Thyroid gland (tissue), 4 donors: ENCODE measurements at regions not wholly inside any gene's neighbourhood (a gene's known extent, or its start where the extent isn't known, plus 50 kb on each side); places are given as distances from the start of the nearest gene placed in this dataset.

Experiments
- DNase-seq, 2 donors: peaks; one replicate each; pipeline ENCODE4 v3.0.0-alpha.2; 2019
- H3K27ac ChIP-seq, 3 donors: fragments of 200-600 bp; sonication (generic); 1 replicate in 2 of 3; 2 replicates in 1 of 3; pipeline ENCODE4 v1.5.1; 2016 to 2019; ENCODE audit warnings: mild to moderate bottlenecking in 1 of 3, moderate library complexity in 1 of 3
- H3K27me3 ChIP-seq: fragments of 200-600 bp; sonication (generic); one replicate; pipeline ENCODE4 v1.5.1; 2019
- H3K36me3 ChIP-seq, 2 donors: fragments of 200-600 bp; sonication (generic); one replicate each; pipeline ENCODE4 v1.5.1; 2016 to 2019
- H3K4me1 ChIP-seq, 2 donors: fragments of 200-600 bp; sonication (generic); one replicate each; pipeline ENCODE4 v1.5.1; 2017 to 2019
- H3K4me3 ChIP-seq, 3 donors: fragments of 200-600 bp; sonication (generic); replicated peaks in 1 of 3; 1 replicate in 2 of 3; 2 replicates in 1 of 3; pipeline ENCODE4 v1.5.1; 2016; ENCODE audit warnings: mild to moderate bottlenecking in 1 of 3
- H3K9me3 ChIP-seq: fragments of 200-600 bp; sonication (generic); one replicate; pipeline ENCODE4 v1.5.1; 2017
- CTCF ChIP-seq, 6 experiments: fragments of 200-600 bp in 3 of 6; fragments of 450-650 bp in 3 of 6; sonication (generic) in 3 of 6; IDR thresholded peaks; one replicate each; pipeline ENCODE4 v1.5.1; 2016 to 2019; ENCODE audit warnings: antibody characterized with exemption in 6 of 6, mild to moderate bottlenecking in 2 of 6, inconsistent platforms in 1 of 6, moderate library complexity in 1 of 6
- POLR2A ChIP-seq, 2 donors: fragments of 450-650 bp; IDR thresholded peaks; one replicate each; pipeline ENCODE4 v1.6.1; 2017; ENCODE audit warnings: antibody characterized with exemption in 2 of 2, mild to moderate bottlenecking in 2 of 2, moderate library complexity in 1 of 2
- WGBS, 2 donors: methylation state at CpG; one replicate each; pipeline ENCODE4 v1.1.5; 2017; 5-methylcytosine and 5-hydroxymethylcytosine counted together
- intact Hi-C: fragments of 100-400 bp; cut with DNase I; formaldehyde crosslinking; loops from one replicate; pipeline ENCODE4 v1.15.1; 2023

- Histone ChIP-seq H3K36me3 (no peaks in the 10 kb centered on the region), H3K27ac (peak overlapping the region in 1 of 3 donors; percentile 3), H3K9me3 (no peaks in the 10 kb centered on the region), H3K27me3 (no peaks in the 10 kb centered on the region), H3K4me1 (peaks cover 0 to 15% of the 10 kb centered on the region in 2 donors), H3K4me3 (no peak overlapping the region)
- peak in 1 of 2 donors; percentile 22 for DNase-seq
- TF ChIP-seq POLR2A (IDR thresholded peaks at IDR 0.05) = no peak
- no peak for TF ChIP-seq CTCF (IDR thresholded peaks at IDR 0.05)
- intact Hi-C loops = no loop called here
Measured at GRCh38 chr21:27722095-27722494, 755.2 kb upstream of the ADAMTS5 start.

GRCh38 chr21:27721675-27722074, 754.8 kb upstream of the ADAMTS5 start:
- intact Hi-C loops = no loop called here
- TF ChIP-seq POLR2A (IDR thresholded peaks at IDR 0.05) (no peak), CTCF (IDR thresholded peaks at IDR 0.05) (no peak)

GRCh38 chr21:27719226-27719625, 752.3 kb upstream of the ADAMTS5 start:
- Histone ChIP-seq H3K36me3 (no peaks in the 10 kb centered on the region), H3K27me3 (no peaks in the 10 kb centered on the region), H3K27ac (no peak overlapping the region), H3K4me1 (peaks cover 0 to 12% of the 10 kb centered on the region in 2 donors), H3K4me3 (no peak overlapping the region), H3K9me3 (no peaks in the 10 kb centered on the region)
- no peak for TF ChIP-seq POLR2A (IDR thresholded peaks at IDR 0.05)
- no peak for TF ChIP-seq CTCF (IDR thresholded peaks at IDR 0.05)
- no peak for DNase-seq
- intact Hi-C loops = no loop called here
- 96% methylated on average over 4 of the region's 4 CpGs for WGBS, 2 donors

More at GRCh38 chr21:27721675-27722074, 754.8 kb upstream of the ADAMTS5 start:
- H3K4me1 ChIP-seq = peaks cover 0 to 12% of the 10 kb centered on the region in 2 donors
- no peaks in the 10 kb centered on the region for H3K27me3 ChIP-seq
- no peak overlapping the region for H3K27ac ChIP-seq
- H3K36me3 ChIP-seq = no peaks in the 10 kb centered on the region
- no peaks in the 10 kb centered on the region for H3K9me3 ChIP-seq
- 43 to 67% methylated on average over 2 of the region's 2 CpGs for WGBS, 2 donors
- no peak overlapping the region for H3K4me3 ChIP-seq
- DNase-seq = no peak

GRCh38 chr21:27715131-27715530, 748.2 kb upstream of the ADAMTS5 start:
- TF ChIP-seq POLR2A (IDR thresholded peaks at IDR 0.05) = no peak
- no peak for TF ChIP-seq CTCF (IDR thresholded peaks at IDR 0.05)
- intact Hi-C loops = no loop called here
- Histone ChIP-seq H3K36me3 (no peaks in the 10 kb centered on the region), H3K4me1 (no peaks in the 10 kb centered on the region), H3K27me3 (no peaks in the 10 kb centered on the region), H3K4me3 (no peak overlapping the region), H3K9me3 (no peaks in the 10 kb centered on the region), H3K27ac (no peak overlapping the region)
- 54 to 80% methylated on average over 1 of the region's 1 CpG for WGBS, 2 donors
- DNase-seq = no peak

GRCh38 chr21:27713154-27714109, 746.5 kb upstream of the ADAMTS5 start:
- DNase-seq = peak; percentile 45 to 61
- WGBS, 2 donors = 68 to 71% methylated on average over 7 of the region's 7 CpGs
- no peaks in the 10 kb centered on the region for H3K9me3 ChIP-seq
- H3K4me3 ChIP-seq = no peak overlapping the region
- H3K4me1 ChIP-seq = no peaks in the 10 kb centered on the region
- no peaks in the 10 kb centered on the region for H3K27me3 ChIP-seq
- TF ChIP-seq POLR2A (IDR thresholded peaks at IDR 0.05) (no peak), CTCF (IDR thresholded peaks at IDR 0.05) (no peak)
- H3K36me3 ChIP-seq = no peaks in the 10 kb centered on the region
- no peak overlapping the region for H3K27ac ChIP-seq
- intact Hi-C loops = no loop called here
